ENCODE measurements at regions not wholly inside any gene's neighbourhood (a gene's known extent, or its start where the extent isn't known, plus 50 kb on each side); places are given as distances from the start of the nearest gene placed in this dataset.

DNA sequence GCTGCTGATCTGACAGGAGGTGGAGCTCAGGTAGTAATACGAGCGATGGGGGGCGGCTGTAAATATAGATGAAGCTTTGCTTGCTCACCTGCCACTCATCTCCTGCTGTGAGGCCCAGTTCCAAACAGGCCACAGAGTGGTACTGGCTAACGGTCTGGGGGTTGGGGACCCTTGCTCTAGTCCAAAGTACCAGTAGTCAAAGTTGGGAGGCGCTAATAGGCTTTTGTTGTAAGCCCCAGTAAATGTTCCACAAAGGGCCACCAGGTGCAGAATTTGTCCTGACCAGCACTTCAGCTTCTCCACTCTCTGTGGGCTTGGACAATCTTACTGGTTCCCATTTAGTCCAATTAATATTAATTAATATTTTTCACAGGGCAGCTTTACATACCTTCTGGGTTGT lies 206.6 kb downstream of the ACTR3B start:
- H3K27ac ChIP-seq: no peak overlapping the region
- no peaks in the 10 kb centered on the region for H3K27me3 ChIP-seq
- TF ChIP-seq, protein P1, sequence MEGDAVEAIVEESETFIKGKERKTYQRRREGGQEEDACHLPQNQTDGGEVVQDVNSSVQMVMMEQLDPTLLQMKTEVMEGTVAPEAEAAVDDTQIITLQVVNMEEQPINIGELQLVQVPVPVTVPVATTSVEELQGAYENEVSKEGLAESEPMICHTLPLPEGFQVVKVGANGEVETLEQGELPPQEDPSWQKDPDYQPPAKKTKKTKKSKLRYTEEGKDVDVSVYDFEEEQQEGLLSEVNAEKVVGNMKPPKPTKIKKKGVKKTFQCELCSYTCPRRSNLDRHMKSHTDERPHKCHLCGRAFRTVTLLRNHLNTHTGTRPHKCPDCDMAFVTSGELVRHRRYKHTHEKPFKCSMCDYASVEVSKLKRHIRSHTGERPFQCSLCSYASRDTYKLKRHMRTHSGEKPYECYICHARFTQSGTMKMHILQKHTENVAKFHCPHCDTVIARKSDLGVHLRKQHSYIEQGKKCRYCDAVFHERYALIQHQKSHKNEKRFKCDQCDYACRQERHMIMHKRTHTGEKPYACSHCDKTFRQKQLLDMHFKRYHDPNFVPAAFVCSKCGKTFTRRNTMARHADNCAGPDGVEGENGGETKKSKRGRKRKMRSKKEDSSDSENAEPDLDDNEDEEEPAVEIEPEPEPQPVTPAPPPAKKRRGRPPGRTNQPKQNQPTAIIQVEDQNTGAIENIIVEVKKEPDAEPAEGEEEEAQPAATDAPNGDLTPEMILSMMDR (IDR thresholded peaks at IDR 0.05): no peak
- intact Hi-C loops (cut with DNase I): no loop called here
- no peak for FAIRE-seq
- no peaks in the 10 kb centered on the region for H3K4me1 ChIP-seq
- ATAC-seq: no peak
- 73 to 81% methylated on average over 5 of the region's 5 CpGs for WGBS, 2 donors
- no peak for DNase-seq
- H3K36me3 ChIP-seq: no peaks in the 10 kb centered on the region
- no peak overlapping the region for H3K4me3 ChIP-seq
- H3K9me3 ChIP-seq: no peaks in the 10 kb centered on the region

DNA sequence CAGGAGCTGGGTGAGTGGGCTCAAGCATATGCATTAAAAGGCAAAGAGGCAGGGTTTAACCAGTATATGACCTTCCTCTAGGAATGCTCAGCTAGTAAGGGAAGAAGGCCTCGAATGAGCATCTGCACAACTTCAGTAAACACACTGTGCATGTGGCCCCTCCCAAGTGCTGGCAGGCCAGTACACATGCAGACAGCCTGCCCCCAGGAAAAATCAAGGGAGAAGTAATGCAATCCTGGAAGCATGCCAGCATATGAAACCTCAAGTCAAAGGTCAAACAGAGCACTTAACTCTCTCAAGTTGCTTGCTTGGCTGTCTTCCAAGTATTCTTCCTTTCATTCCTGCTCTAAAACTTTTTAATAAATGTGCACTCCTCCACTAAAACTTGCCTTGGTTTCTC lies 208.4 kb downstream of the ACTR3B start:
- TF ChIP-seq, protein P1 (IDR thresholded peaks at IDR 0.05): no peak
- DNase-seq (no peak), ATAC-seq (no peak), FAIRE-seq (no peak)
- H3K27me3 ChIP-seq: no peaks in the 10 kb centered on the region
- no peaks in the 10 kb centered on the region for H3K36me3 ChIP-seq
- H3K4me3 ChIP-seq: no peak overlapping the region
- intact Hi-C loops (cut with DNase I): no loop called here
- H3K27ac ChIP-seq: no peak overlapping the region
- no peaks in the 10 kb centered on the region for H3K9me3 ChIP-seq
- H3K4me1 ChIP-seq: no peaks in the 10 kb centered on the region
- 57 to 64% methylated on average over 1 of the region's 1 CpG for WGBS, 2 donors

DNA sequence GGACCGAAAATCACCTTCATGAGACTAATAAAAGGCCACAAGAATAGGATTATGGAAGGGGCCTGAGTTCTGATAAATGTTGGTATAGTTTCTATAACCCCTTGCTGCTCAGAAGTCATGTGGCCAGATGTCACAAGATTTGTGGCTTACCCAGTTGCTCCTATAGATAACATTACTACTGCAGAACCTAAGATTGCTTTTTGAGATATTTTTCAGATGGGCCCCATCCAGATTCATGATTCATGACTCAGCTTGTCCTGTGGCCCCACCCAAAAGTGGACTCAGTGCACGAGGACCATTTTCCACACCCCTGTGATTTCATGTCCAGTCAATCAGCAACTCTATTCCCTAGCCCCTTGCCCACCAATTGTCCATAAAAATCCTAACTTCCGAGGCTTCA lies 209.0 kb downstream of the ACTR3B start:
- DNase-seq (no peak), FAIRE-seq (no peak), ATAC-seq (no peak)
- Histone ChIP-seq H3K36me3 (no peaks in the 10 kb centered on the region), H3K4me3 (no peak overlapping the region), H3K9me3 (no peaks in the 10 kb centered on the region), H3K4me1 (no peaks in the 10 kb centered on the region), H3K27me3 (no peaks in the 10 kb centered on the region), H3K27ac (no peak overlapping the region)
- TF ChIP-seq, protein P1 (IDR thresholded peaks at IDR 0.05): no peak
- WGBS, 2 donors: 77 to 83% methylated on average over 3 of the region's 3 CpGs
- intact Hi-C loops (cut with DNase I): no loop called here

DNA sequence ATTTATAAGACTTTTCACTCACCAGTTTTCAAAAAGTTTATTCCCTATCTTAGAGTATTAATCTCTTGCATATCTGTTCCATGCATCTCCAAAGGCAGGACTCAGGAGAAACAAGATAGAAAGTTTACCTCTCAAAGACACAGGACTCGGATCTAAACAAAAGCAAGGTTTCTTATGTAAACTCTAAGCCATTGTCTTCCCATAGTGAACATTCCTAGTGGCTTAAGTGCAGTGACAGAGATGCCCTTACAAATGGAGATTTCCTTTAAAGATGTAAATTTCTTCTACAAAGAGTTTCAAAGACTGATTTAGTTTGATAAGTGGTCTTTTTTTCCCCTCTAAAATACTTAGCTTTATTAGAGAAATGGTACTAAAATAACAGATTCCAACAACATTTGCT lies 209.8 kb downstream of the ACTR3B start:
- FAIRE-seq (no peak), DNase-seq (no peak), ATAC-seq (no peak)
- no peaks in the 10 kb centered on the region for H3K36me3 ChIP-seq
- H3K27me3 ChIP-seq: no peaks in the 10 kb centered on the region
- no peak overlapping the region for H3K4me3 ChIP-seq
- no peak overlapping the region for H3K27ac ChIP-seq
- no peaks in the 10 kb centered on the region for H3K9me3 ChIP-seq
- no peaks in the 10 kb centered on the region for H3K4me1 ChIP-seq
- intact Hi-C loops (cut with DNase I): no loop called here
- 30 to 66% methylated on average over 1 of the region's 1 CpG for WGBS, 2 donors
- TF ChIP-seq, protein P1 (IDR thresholded peaks at IDR 0.05): no peak

DNA sequence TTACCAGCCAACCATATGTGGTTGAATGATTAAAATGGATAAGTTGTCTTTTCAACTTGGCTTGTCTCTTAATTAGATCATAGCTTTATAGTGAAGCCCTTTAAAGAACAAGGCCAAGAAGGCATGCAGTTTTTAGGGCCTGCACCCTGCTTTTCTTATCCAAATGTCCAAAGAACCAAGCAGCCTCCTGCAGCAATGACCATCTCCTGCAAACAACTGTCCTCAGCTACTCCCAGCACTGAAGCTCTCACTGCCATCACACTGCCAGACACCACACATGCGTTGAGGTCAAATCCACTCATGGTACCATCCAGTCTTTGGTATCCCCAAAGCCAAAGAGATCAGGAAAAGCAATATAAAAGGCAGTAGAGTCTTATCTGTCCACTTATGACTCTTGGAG lies 210.3 kb downstream of the ACTR3B start:
- ATAC-seq (no peak), FAIRE-seq (no peak)

More for the DNA sequence above, 210.3 kb downstream of the ACTR3B start:
- Histone ChIP-seq H3K36me3 (no peaks in the 10 kb centered on the region), H3K27me3 (no peaks in the 10 kb centered on the region), H3K4me3 (no peak overlapping the region), H3K4me1 (no peaks in the 10 kb centered on the region), H3K9me3 (no peaks in the 10 kb centered on the region), H3K27ac (no peak overlapping the region)
- no peak for DNase-seq
- TF ChIP-seq, protein P1 (IDR thresholded peaks at IDR 0.05): no peak
- 57 to 67% methylated on average over 1 of the region's 1 CpG for WGBS, 2 donors
- intact Hi-C loops (cut with DNase I): no loop called here

Measured in pancreas (tissue), 10 donors.